CD4-positive, CD25-positive, alpha-beta regulatory T cell (primary cell): ENCODE measurements at regions not wholly inside any gene's neighbourhood (a gene's known extent, or its start where the extent isn't known, plus 50 kb on each side); places are given as distances from the start of the nearest gene placed in this dataset.

Source experiments
- ATAC-seq, 2 donors: fragments of 150-1000 bp; cut with Tn5 transposase; one replicate each; pipeline ENCODE4 v1.10.0; 2021; ENCODE audit warnings: low read depth in 2 of 2, moderate number of reproducible peaks in 2 of 2, moderate library complexity in 1 of 2
- DNase-seq, 3 donors: peaks; one replicate each; pipeline versions ENCODE4 v3.0.0 to v3.0.0-alpha.2; 2012 to 2022; ENCODE audit warnings: mixed read lengths in 1 of 3
- H3K27ac ChIP-seq: one replicate; pipeline ENCODE4 v1.7.0; 2013; ENCODE audit warnings: mild to moderate bottlenecking, low read length; ENCODE audit not compliant: insufficient read depth, poor library complexity, severe bottlenecking
- H3K27me3 ChIP-seq: one replicate; pipeline ENCODE4 v1.7.0; 2013; ENCODE audit warnings: low read length; ENCODE audit not compliant: control insufficient read depth, insufficient read depth
- H3K36me3 ChIP-seq: one replicate; pipeline ENCODE4 v1.7.0; 2013; ENCODE audit warnings: mild to moderate bottlenecking, low read length, moderate library complexity; ENCODE audit not compliant: control insufficient read depth, insufficient read depth
- H3K4me1 ChIP-seq: 2 replicates; pipeline ENCODE4 v1.7.0; 2013; ENCODE audit warnings: mild to moderate bottlenecking, low read length; ENCODE audit not compliant: insufficient read depth, control insufficient read depth, poor library complexity, severe bottlenecking
- H3K4me3 ChIP-seq: one replicate; pipeline ENCODE4 v1.7.0; 2013; ENCODE audit warnings: low read depth, mild to moderate bottlenecking, low read length, moderate library complexity
- H3K9me3 ChIP-seq, 2 experiments: 1 replicate in 1 of 2; 2 replicates in 1 of 2; pipeline ENCODE4 v1.7.0; 2013; ENCODE audit warnings: low read length in 2 of 2, mild to moderate bottlenecking in 1 of 2, moderate library complexity in 1 of 2; ENCODE audit not compliant: control insufficient read depth in 2 of 2
- H3K27ac Mint-ChIP-seq, 3 donors: one replicate each; pipeline ENCODE4 v1.8.0; 2020 to 2022; ENCODE audit warnings: mild to moderate bottlenecking in 3 of 3, mixed read lengths in 3 of 3, moderate library complexity in 2 of 3
- H3K27me3 Mint-ChIP-seq: one replicate; pipeline ENCODE4 v1.8.0; 2022; ENCODE audit warnings: mild to moderate bottlenecking, mixed read lengths
- H3K36me3 Mint-ChIP-seq: one replicate; pipeline ENCODE4 v1.8.0; 2020; ENCODE audit warnings: mixed read lengths
- H3K4me1 Mint-ChIP-seq, 4 donors: one replicate each; pipeline ENCODE4 v1.8.0; 2020 to 2022; ENCODE audit warnings: mixed read lengths in 4 of 4, mild to moderate bottlenecking in 1 of 4
- H3K4me3 Mint-ChIP-seq, 4 donors: one replicate each; pipeline ENCODE4 v1.8.0; 2020 to 2022; ENCODE audit warnings: mild to moderate bottlenecking in 4 of 4, mixed read lengths in 4 of 4, moderate library complexity in 3 of 4
- H3K9me3 Mint-ChIP-seq, 7 donors: one replicate each; pipeline ENCODE4 v1.8.0; 2020 to 2022; ENCODE audit warnings: mixed read lengths in 7 of 7, mild to moderate bottlenecking in 3 of 7, moderate library complexity in 2 of 7

GRCh38 chr9:29039258-29039657, 1466.0 kb upstream of the C9orf72 start:
- no peaks in the 10 kb centered on the region for H3K27me3 Mint-ChIP-seq
- no peak overlapping the region for H3K4me3 Mint-ChIP-seq
- H3K9me3 Mint-ChIP-seq, result peaks cover 0 to 4% (median 0%) of the 10 kb centered on the region in 7 donors
- no peaks in the 10 kb centered on the region for H3K36me3 Mint-ChIP-seq
- H3K27me3 ChIP-seq, result no peaks in the 10 kb centered on the region
- H3K27ac Mint-ChIP-seq, result no peak overlapping the region
- DNase-seq (no peak), ATAC-seq (no peak)
- H3K36me3 ChIP-seq, result no peaks in the 10 kb centered on the region
- H3K9me3 ChIP-seq, result no peaks in the 10 kb centered on the region
- no peaks in the 10 kb centered on the region for H3K4me1 Mint-ChIP-seq
- no peak overlapping the region for H3K27ac ChIP-seq
- H3K4me3 ChIP-seq, result no peak overlapping the region
- no peaks in the 10 kb centered on the region for H3K4me1 ChIP-seq

- peaks cover 0 to 14% (median 4%) of the 10 kb centered on the region in 7 donors for H3K9me3 Mint-ChIP-seq
- no peaks in the 10 kb centered on the region for H3K27me3 Mint-ChIP-seq
Observed at GRCh38 chr9:29043072-29043471, 1469.8 kb upstream of the C9orf72 start.

GRCh38 chr9:29044959-29045358, 1471.7 kb upstream of the C9orf72 start:
- Histone ChIP-seq H3K4me3 (no peak overlapping the region), H3K27ac (no peak overlapping the region), H3K4me1 (no peaks in the 10 kb centered on the region), H3K36me3 (no peaks in the 10 kb centered on the region), H3K27me3 (no peaks in the 10 kb centered on the region), H3K9me3 (peaks cover 0 to 3% of the 10 kb centered on the region in 2 experiments)
- Mint-ChIP-seq H3K27ac (no peak overlapping the region), H3K4me1 (no peaks in the 10 kb centered on the region), H3K9me3 (peaks cover 0 to 14% (median 0%) of the 10 kb centered on the region in 7 donors), H3K27me3 (no peaks in the 10 kb centered on the region), H3K4me3 (no peak overlapping the region), H3K36me3 (no peaks in the 10 kb centered on the region)
- ATAC-seq (no peak), DNase-seq (no peak)

More at GRCh38 chr9:29043072-29043471, 1469.8 kb upstream of the C9orf72 start:
- Mint-ChIP-seq H3K36me3 (no peaks in the 10 kb centered on the region), H3K4me1 (no peaks in the 10 kb centered on the region), H3K4me3 (no peak overlapping the region), H3K27ac (no peak overlapping the region)
- H3K27me3 ChIP-seq, result no peaks in the 10 kb centered on the region
- no peak for DNase-seq
- H3K27ac ChIP-seq, result no peak overlapping the region
- no peaks in the 10 kb centered on the region for H3K36me3 ChIP-seq
- H3K9me3 ChIP-seq, result peaks cover 0 to 3% of the 10 kb centered on the region in 2 experiments
- no peak for ATAC-seq
- H3K4me1 ChIP-seq, result no peaks in the 10 kb centered on the region
- H3K4me3 ChIP-seq, result no peak overlapping the region

- no peaks in the 10 kb centered on the region for H3K4me1 ChIP-seq
- no peak overlapping the region for H3K4me3 ChIP-seq
- H3K4me3 Mint-ChIP-seq, result no peak overlapping the region
- H3K27me3 ChIP-seq, result no peaks in the 10 kb centered on the region
- ATAC-seq (no peak), DNase-seq (no peak)
- no peaks in the 10 kb centered on the region for H3K27me3 Mint-ChIP-seq
- H3K36me3 Mint-ChIP-seq, result no peaks in the 10 kb centered on the region
- H3K36me3 ChIP-seq, result no peaks in the 10 kb centered on the region
- no peaks in the 10 kb centered on the region for H3K4me1 Mint-ChIP-seq
- peaks cover 0 to 24% (median 4%) of the 10 kb centered on the region in 7 donors for H3K9me3 Mint-ChIP-seq
- H3K27ac ChIP-seq, result no peak overlapping the region
- peaks cover 0 to 6% of the 10 kb centered on the region in 2 experiments for H3K9me3 ChIP-seq
- no peak overlapping the region for H3K27ac Mint-ChIP-seq
Observed at GRCh38 chr9:29060041-29060440, 1486.8 kb upstream of the C9orf72 start.

GRCh38 chr9:29062446-29062845, 1489.2 kb upstream of the C9orf72 start:
- Histone ChIP-seq H3K36me3 (no peaks in the 10 kb centered on the region), H3K4me1 (no peaks in the 10 kb centered on the region), H3K9me3 (peaks cover 0 to 4% of the 10 kb centered on the region in 2 experiments), H3K27me3 (no peaks in the 10 kb centered on the region), H3K4me3 (no peak overlapping the region), H3K27ac (no peak overlapping the region)
- Mint-ChIP-seq H3K4me3 (no peak overlapping the region), H3K4me1 (no peaks in the 10 kb centered on the region), H3K9me3 (peaks cover 0 to 14% (median 0%) of the 10 kb centered on the region in 7 donors), H3K27me3 (no peaks in the 10 kb centered on the region), H3K36me3 (no peaks in the 10 kb centered on the region), H3K27ac (no peak overlapping the region)
- DNase-seq, result no peak
- no peak for ATAC-seq

GRCh38 chr9:29063031-29063430, 1489.8 kb upstream of the C9orf72 start:
- no peak for ATAC-seq
- no peak overlapping the region for H3K4me3 Mint-ChIP-seq

GRCh38 chr9:29066141-29066640, 1492.9 kb upstream of the C9orf72 start:
- Mint-ChIP-seq H3K4me3 (no peak overlapping the region), H3K27me3 (no peaks in the 10 kb centered on the region), H3K27ac (no peak overlapping the region), H3K9me3 (peaks cover 0 to 11% (median 0%) of the 10 kb centered on the region in 7 donors), H3K4me1 (no peaks in the 10 kb centered on the region), H3K36me3 (no peaks in the 10 kb centered on the region)
- H3K4me3 ChIP-seq, result no peak overlapping the region
- no peaks in the 10 kb centered on the region for H3K27me3 ChIP-seq
- H3K36me3 ChIP-seq, result no peaks in the 10 kb centered on the region
- no peak for DNase-seq
- no peaks in the 10 kb centered on the region for H3K9me3 ChIP-seq
- H3K4me1 ChIP-seq, result no peaks in the 10 kb centered on the region
- ATAC-seq, result no peak
- H3K27ac ChIP-seq, result no peak overlapping the region

More at GRCh38 chr9:29063031-29063430, 1489.8 kb upstream of the C9orf72 start:
- no peak for DNase-seq
- Histone ChIP-seq H3K36me3 (no peaks in the 10 kb centered on the region), H3K27ac (no peak overlapping the region), H3K9me3 (no peaks in the 10 kb centered on the region), H3K4me3 (no peak overlapping the region), H3K4me1 (no peaks in the 10 kb centered on the region), H3K27me3 (no peaks in the 10 kb centered on the region)
- Mint-ChIP-seq H3K4me1 (no peaks in the 10 kb centered on the region), H3K27ac (no peak overlapping the region), H3K9me3 (peaks cover 0 to 10% (median 0%) of the 10 kb centered on the region in 7 donors), H3K27me3 (no peaks in the 10 kb centered on the region), H3K36me3 (no peaks in the 10 kb centered on the region)

GRCh38 chr9:29068461-29068860, 1495.2 kb upstream of the C9orf72 start:
- Histone ChIP-seq H3K36me3 (no peaks in the 10 kb centered on the region), H3K4me1 (no peaks in the 10 kb centered on the region), H3K9me3 (no peaks in the 10 kb centered on the region), H3K27me3 (no peaks in the 10 kb centered on the region), H3K27ac (no peak overlapping the region), H3K4me3 (no peak overlapping the region)
- no peaks in the 10 kb centered on the region for H3K36me3 Mint-ChIP-seq
- no peak overlapping the region for H3K4me3 Mint-ChIP-seq
- no peaks in the 10 kb centered on the region for H3K27me3 Mint-ChIP-seq
- H3K27ac Mint-ChIP-seq, result no peak overlapping the region
- DNase-seq (no peak), ATAC-seq (no peak)
- no peaks in the 10 kb centered on the region for H3K4me1 Mint-ChIP-seq
- H3K9me3 Mint-ChIP-seq, result peaks cover 0 to 7% (median 0%) of the 10 kb centered on the region in 7 donors
